GM12878 (cell line): ENCODE measurements at regions not wholly inside any gene's neighbourhood (a gene's known extent, or its start where the extent isn't known, plus 50 kb on each side); places are given as distances from the start of the nearest gene placed in this dataset.

Experiments used
- ATAC-seq: fragments of 200-7000 bp; cut with Tn5 transposase; 3 replicates; pipeline ENCODE4 v1.9.1; 2020; ENCODE audit warnings: mild to moderate bottlenecking, moderate library complexity
- BruUV-seq: library from RNA; stranded (reverse); fragments of 400-500 nt; replicated peaks from 2 replicates; lab custom pipeline; 2021; lab: Mats Ljungman, UMichigan
- CTCF ChIA-PET: fragments of 300-600 bp; sonication (Branson Sonifier 250); formaldehyde crosslinking; extraction: SDS; loops from one replicate; lab custom pipeline; 2021; ENCODE audit warnings: inconsistent platforms; lab: Yijun Ruan, JAX
- POLR2A ChIA-PET: fragments of 350-600 bp; formaldehyde crosslinking; extraction: SDS; loops from one replicate; lab custom pipeline; 2021; ENCODE audit warnings: inconsistent platforms; lab: Charles Lee
- RAD21 ChIA-PET: fragments of 300-600 bp; sonication (Branson Sonifier 250); formaldehyde crosslinking; loops from one replicate; lab custom pipeline; 2023; ENCODE audit warnings: antibody characterized with exemption; ENCODE audit not compliant: unreplicated experiment; lab: Charles Lee
- SMC1A ChIA-PET: fragments of 300-600 bp; sonication (Branson Sonifier 250); formaldehyde crosslinking; loops from one replicate; lab custom pipeline; 2023; ENCODE audit not compliant: unreplicated experiment, uncharacterized antibody; lab: Charles Lee
- DNase-seq: peaks from one replicate; pipeline ENCODE4 v3.0.0-alpha.2; 2011; ENCODE audit warnings: low read depth, low spot score
- FAIRE-seq: peaks from 3 replicates; lab custom pipeline; 2011; peaks lifted over from hg19 to GRCh38; lab: Jason Lieb, UNC
- H2AFZ ChIP-seq: 2 replicates; pipeline ENCODE4 v1.6.0; 2011; ENCODE audit warnings: low read depth, low read length, control low read depth; ENCODE audit not compliant: control insufficient read depth
- H3K27ac ChIP-seq: 2 replicates; pipeline ENCODE4 v1.5.1; 2011; ENCODE audit warnings: control low read depth; ENCODE audit not compliant: control insufficient read depth, insufficient read depth
- H3K27me3 ChIP-seq, 2 experiments: replicated peaks in 1 of 2; 2 replicates each; pipeline versions ENCODE4 v1.6.0 to v1.6.1; 2011; ENCODE audit warnings: low read length in 1 of 2; ENCODE audit not compliant: control insufficient read depth in 2 of 2, insufficient read depth in 2 of 2
- H3K36me3 ChIP-seq, 2 experiments: 2 replicates each; pipeline ENCODE4 v1.5.1; 2011; ENCODE audit warnings: low read length in 1 of 2; ENCODE audit not compliant: control insufficient read depth in 2 of 2, insufficient read depth in 2 of 2
- H3K4me1 ChIP-seq: 2 replicates; pipeline ENCODE4 v1.6.1; 2011; ENCODE audit warnings: mild to moderate bottlenecking, low read length, moderate library complexity, mixed read lengths; ENCODE audit not compliant: control insufficient read depth, insufficient read depth
- H3K4me2 ChIP-seq: 2 replicates; pipeline ENCODE4 v1.6.0; 2011; ENCODE audit warnings: control low read depth; ENCODE audit not compliant: control insufficient read depth, insufficient read depth
- H3K4me3 ChIP-seq: fragments of 200-600 bp; sonication (generic); 2 replicates; pipeline ENCODE4 v1.5.1; 2016
- H3K79me2 ChIP-seq: 2 replicates; pipeline ENCODE4 v1.6.0; 2011; ENCODE audit warnings: low read length; ENCODE audit not compliant: control insufficient read depth, insufficient read depth
- H3K9ac ChIP-seq: 2 replicates; pipeline ENCODE4 v1.8.0; 2011; ENCODE audit warnings: low read length, control low read depth, mixed read lengths; ENCODE audit not compliant: control insufficient read depth, insufficient read depth
- H3K9me3 ChIP-seq: replicated peaks from 3 replicates; pipeline ENCODE4 v1.5.1; 2011; ENCODE audit warnings: mild to moderate bottlenecking, low read length; ENCODE audit not compliant: control insufficient read depth, insufficient read depth
- H4K20me1 ChIP-seq: 2 replicates; pipeline ENCODE4 v1.6.0; 2011; ENCODE audit not compliant: control insufficient read depth, insufficient read depth
- ATF2 ChIP-seq: IDR thresholded peaks from 2 replicates; pipeline ENCODE4 v1.6.1; 2012; ENCODE audit warnings: low read length, inconsistent platforms
- CBFB ChIP-seq: IDR thresholded peaks from 2 replicates; pipeline ENCODE4 v1.6.1; 2016; ENCODE audit warnings: antibody characterized with exemption, low read depth
- E4F1 ChIP-seq: fragments of 450-650 bp; IDR thresholded peaks from 2 replicates; pipeline ENCODE4 v1.6.1; 2018; ENCODE audit warnings: borderline replicate concordance, mild to moderate bottlenecking; ENCODE audit not compliant: partially characterized antibody
- HCFC1 ChIP-seq: fragments of 150-350 bp; IDR thresholded peaks from 2 replicates; pipeline ENCODE4 v1.6.1; 2014; ENCODE audit warnings: low read length
- HDAC6 ChIP-seq: fragments of 200-600 bp; sonication (generic); IDR thresholded peaks from one replicate; pipeline ENCODE4 v1.8.0; 2017; ENCODE audit warnings: antibody characterized with exemption; ENCODE audit not compliant: unreplicated experiment
- HSF1 ChIP-seq: fragments of 150-350 bp; IDR thresholded peaks from 2 replicates; pipeline ENCODE4 v1.6.1; 2014; ENCODE audit warnings: mild to moderate bottlenecking, low read depth, low read length
- IRF5 ChIP-seq: fragments of 450-650 bp; IDR thresholded peaks from 2 replicates; pipeline ENCODE4 v1.6.1; 2017; ENCODE audit warnings: borderline replicate concordance
- MEF2B ChIP-seq: fragments of 450-650 bp; IDR thresholded peaks from 2 replicates; pipeline ENCODE4 v1.6.1; 2018; ENCODE audit warnings: mild to moderate bottlenecking, moderate library complexity; ENCODE audit not compliant: partially characterized antibody, poor library complexity, severe bottlenecking
- MTA2 ChIP-seq: fragments of 450-650 bp; IDR thresholded peaks from 2 replicates; pipeline ENCODE4 v1.6.1; 2016; ENCODE audit warnings: low read depth, mild to moderate bottlenecking, moderate library complexity
- SPI1 ChIP-seq: IDR thresholded peaks from 2 replicates; pipeline ENCODE4 v1.6.1; 2011; ENCODE audit warnings: low read depth, mild to moderate bottlenecking, low read length, moderate library complexity, borderline replicate concordance; ENCODE audit not compliant: insufficient read depth
- ZNF24 ChIP-seq: fragments of 450-650 bp; IDR thresholded peaks from 2 replicates; pipeline ENCODE4 v1.6.1; 2017; ENCODE audit warnings: antibody characterized with exemption, mild to moderate bottlenecking
- ZNF622 ChIP-seq: fragments of 450-650 bp; IDR thresholded peaks from 2 replicates; pipeline ENCODE4 v1.6.1; 2017; ENCODE audit warnings: mild to moderate bottlenecking, inconsistent platforms
- WGBS: methylation state at CpG from one replicate; pipeline ENCODE4 v1.1.6; 2016; ENCODE audit warnings: low lambda C conversion rate; ENCODE audit not compliant: insufficient replicate concordance, insufficient coverage; ENCODE audit errors: missing lambda C conversion rate; 5-methylcytosine and 5-hydroxymethylcytosine counted together
- in situ Hi-C: fragments of 300-500 bp; cut with MboI; formaldehyde crosslinking; loops from 9 replicates; pipeline ENCODE4 v1.14.3; 2018; ENCODE audit warnings: mixed read lengths
- intact Hi-C: fragments of 100-400 bp; cut with micrococcal nuclease; formaldehyde crosslinking; loops from one replicate; pipeline ENCODE4 v1.14.2; 2022; ENCODE audit not compliant: unreplicated experiment

DNA sequence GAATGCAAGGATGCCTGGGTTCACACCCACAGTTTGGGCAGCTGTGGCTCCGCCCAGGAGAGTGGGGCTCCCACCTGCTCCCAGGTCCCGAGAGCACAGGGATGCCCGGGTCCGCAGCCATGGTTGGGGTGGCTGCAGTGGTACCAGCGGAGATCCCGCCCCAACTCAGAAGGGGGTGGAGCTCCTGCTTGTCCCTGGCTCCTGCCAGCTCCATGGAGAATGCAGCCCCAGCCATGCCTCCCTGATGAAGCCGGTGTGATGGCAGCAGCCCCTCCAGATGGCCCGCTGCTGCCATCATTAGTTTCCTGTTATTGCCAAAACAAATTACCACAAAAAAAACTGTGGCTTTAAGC is 113.1 kb upstream of the RUNX3 start:
- Histone ChIP-seq H3K9me3 (no peaks in the 10 kb centered on the region), H3K27me3 (no peaks in the 10 kb centered on the region), H3K36me3 (no peaks in the 10 kb centered on the region), H3K4me1 (peaks cover 13% of the 10 kb centered on the region), H3K9ac (no peak overlapping the region), H3K4me3 (no peak overlapping the region), H3K79me2 (no peaks in the 10 kb centered on the region), H4K20me1 (no peaks in the 10 kb centered on the region; the same call in 1 of the 2 replicates), H3K4me2 (no peak overlapping the region), H3K27ac (no peak overlapping the region), H2AFZ (no peak overlapping the region)
- no TSS peak for BruUV-seq
- no peak for DNase-seq
- CTCF ChIA-PET = interaction anchor here (1.4 to 12.3 kb wide), 3 partner anchors 24 to 195 kb away, joined by 4 to 396 read pairs (median 4); no protein-coding TSS in a partner anchor
- RAD21 ChIA-PET = no interaction called here
- in situ Hi-C loops = no loop called here
- TF ChIP-seq SPI1 (no peak), IRF5 (no peak), HCFC1 (no peak), ZNF24 (no peak), MTA2 (no peak), ATF2 (no peak), CBFB (no peak), HSF1 (no peak), HDAC6 (no peak), E4F1 (no peak), ZNF622 (no peak), MEF2B (no peak)
- POLR2A ChIA-PET = no interaction called here
- intact Hi-C loops = no loop called here
- no peak for FAIRE-seq
- no peak for ATAC-seq
- SMC1A ChIA-PET = interaction anchor here (1.2 to 2.1 kb wide), 3 partner anchors 51 to 195 kb away, joined by 3 to 7 read pairs (median 5); no protein-coding TSS in a partner anchor
- 65% methylated on average over 7 of the region's 8 CpGs for WGBS
